ENCODE measurements at regions not wholly inside any gene's neighbourhood (a gene's known extent, or its start where the extent isn't known, plus 50 kb on each side); places are given as distances from the start of the nearest gene placed in this dataset.

DNA sequence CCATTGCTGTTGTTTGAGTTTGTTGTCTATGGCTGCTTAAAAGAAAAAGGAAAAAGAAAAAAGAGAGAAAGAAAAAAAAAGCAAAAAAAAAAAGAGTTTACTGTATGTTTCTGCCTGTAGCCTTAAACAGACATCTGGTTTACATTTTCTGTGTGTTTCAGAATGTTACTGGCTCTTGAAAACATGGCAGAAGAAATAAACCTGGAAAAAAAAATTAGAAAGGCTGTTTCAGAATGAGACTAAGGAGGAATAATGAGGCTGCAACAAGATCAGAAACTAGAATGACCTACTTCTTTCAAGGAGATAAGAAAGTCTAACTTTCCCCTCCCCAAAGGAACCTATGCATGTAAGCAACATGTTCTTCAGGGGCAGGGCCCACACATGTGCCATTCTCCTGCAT, 292.1 kb downstream of the DIPK2A start:
- Histone ChIP-seq H3K9ac (ENCODE audit: low read length) (no peak overlapping the region), H2BK5ac (ENCODE audit: low read depth, low read length, poor library complexity, severe bottlenecking) (no peak overlapping the region), H3K14ac (ENCODE audit: low read length in 2 of 2) (no peak overlapping the region), H4K8ac (ENCODE audit: low read length) (no peak overlapping the region), H3K36me3 (ENCODE audit: control insufficient read depth in 1 of 2, insufficient read depth in 2 of 2, low read depth in 1 of 2, low read length in 2 of 2) (no peaks in the 10 kb centered on the region), H2BK120ac (ENCODE audit: low read depth, low read length) (no peak overlapping the region), H3K18ac (ENCODE audit: low read depth in 1 of 2, low read length in 2 of 2) (no peak overlapping the region), H3K27me3 (ENCODE audit: control insufficient read depth in 1 of 2, insufficient read depth in 1 of 2, low read length in 2 of 2) (no peaks in the 10 kb centered on the region), H4K91ac (ENCODE audit: low read length) (no peak overlapping the region), H2AFZ (ENCODE audit: low read depth, low read length) (no peak overlapping the region), H3K4me2 (ENCODE audit: low read length, poor library complexity, severe bottlenecking) (no peak overlapping the region), H3K4me3 (ENCODE audit: insufficient read depth in 1 of 2, low read depth in 1 of 2, low read length in 2 of 2) (no peak overlapping the region), H3K79me1 (replicated peaks; ENCODE audit: low read length, poor library complexity, severe bottlenecking) (no peaks in the 10 kb centered on the region), H3K9me3 (ENCODE audit: control insufficient read depth, low read length) (no peaks in the 10 kb centered on the region), H3K4ac (ENCODE audit: low read depth in 1 of 2, low read length in 2 of 2) (no peak overlapping the region), H3K27ac (ENCODE audit: low read length, poor library complexity, severe bottlenecking) (no peak overlapping the region), H2BK12ac (ENCODE audit: low read length in 2 of 2) (no peak overlapping the region), H2AK5ac (ENCODE audit: low read length, severe bottlenecking) (no peak overlapping the region), H3K4me1 (ENCODE audit: control insufficient read depth, insufficient read depth, low read depth, low read length) (no peaks in the 10 kb centered on the region), H3K23ac (ENCODE audit: low read length in 2 of 2) (no peak overlapping the region), H2BK15ac (ENCODE audit: low read depth, poor library complexity, severe bottlenecking) (no peak overlapping the region)
- DNase-seq = no peak

- no peak for DNase-seq
- Histone ChIP-seq H2BK15ac (ENCODE audit: low read depth, poor library complexity, severe bottlenecking) (no peak overlapping the region), H3K18ac (ENCODE audit: low read depth in 1 of 2, low read length in 2 of 2) (no peak overlapping the region), H3K27me3 (ENCODE audit: control insufficient read depth in 1 of 2, insufficient read depth in 1 of 2, low read length in 2 of 2) (no peaks in the 10 kb centered on the region), H3K4me3 (ENCODE audit: insufficient read depth in 1 of 2, low read depth in 1 of 2, low read length in 2 of 2) (no peak overlapping the region), H4K91ac (ENCODE audit: low read length) (no peak overlapping the region), H2BK120ac (ENCODE audit: low read depth, low read length) (no peak overlapping the region), H2BK12ac (ENCODE audit: low read length in 2 of 2) (no peak overlapping the region), H3K4ac (ENCODE audit: low read depth in 1 of 2, low read length in 2 of 2) (no peak overlapping the region), H2BK5ac (ENCODE audit: low read depth, low read length, poor library complexity, severe bottlenecking) (no peak overlapping the region), H3K4me1 (ENCODE audit: control insufficient read depth, insufficient read depth, low read depth, low read length) (no peaks in the 10 kb centered on the region), H3K9ac (ENCODE audit: low read length) (no peak overlapping the region), H3K4me2 (ENCODE audit: low read length, poor library complexity, severe bottlenecking) (no peak overlapping the region), H3K9me3 (ENCODE audit: control insufficient read depth, low read length) (no peaks in the 10 kb centered on the region), H3K27ac (ENCODE audit: low read length, poor library complexity, severe bottlenecking) (no peak overlapping the region), H2AFZ (ENCODE audit: low read depth, low read length) (no peak overlapping the region), H3K36me3 (ENCODE audit: control insufficient read depth in 1 of 2, insufficient read depth in 2 of 2, low read depth in 1 of 2, low read length in 2 of 2) (no peaks in the 10 kb centered on the region), H4K8ac (ENCODE audit: low read length) (no peak overlapping the region), H2AK5ac (ENCODE audit: low read length, severe bottlenecking) (no peak overlapping the region), H3K23ac (ENCODE audit: low read length in 2 of 2) (no peak overlapping the region), H3K14ac (ENCODE audit: low read length in 2 of 2) (no peak overlapping the region), H3K79me1 (replicated peaks; ENCODE audit: low read length, poor library complexity, severe bottlenecking) (no peaks in the 10 kb centered on the region)
- 92% methylated on average over 3 of the region's 3 CpGs for WGBS
These were observed 292.7 kb downstream of the DIPK2A start for GRCh38 chr3:144264350-144264749.

GRCh38 chr3:144264794-144265193, 293.2 kb downstream of the DIPK2A start:
- no peak overlapping the region for H3K23ac ChIP-seq (ENCODE audit: low read length in 2 of 2)
- H3K4me1 ChIP-seq (ENCODE audit: control insufficient read depth, insufficient read depth, low read depth, low read length) = no peaks in the 10 kb centered on the region
- no peak overlapping the region for H2AFZ ChIP-seq (ENCODE audit: low read depth, low read length)
- no peak overlapping the region for H3K4ac ChIP-seq (ENCODE audit: low read depth in 1 of 2, low read length in 2 of 2)
- H3K9ac ChIP-seq (ENCODE audit: low read length) = no peak overlapping the region
- no peak overlapping the region for H2BK15ac ChIP-seq (ENCODE audit: low read depth, poor library complexity, severe bottlenecking)
- WGBS = 94% methylated on average over 1 of the region's 1 CpG
- H2BK120ac ChIP-seq (ENCODE audit: low read depth, low read length) = no peak overlapping the region
- H2AK5ac ChIP-seq (ENCODE audit: low read length, severe bottlenecking) = no peak overlapping the region
- H3K79me1 ChIP-seq (replicated peaks; ENCODE audit: low read length, poor library complexity, severe bottlenecking) = no peaks in the 10 kb centered on the region
- no peak overlapping the region for H2BK5ac ChIP-seq (ENCODE audit: low read depth, low read length, poor library complexity, severe bottlenecking)
- no peak for DNase-seq
- no peak overlapping the region for H3K4me2 ChIP-seq (ENCODE audit: low read length, poor library complexity, severe bottlenecking)
- H3K27ac ChIP-seq (ENCODE audit: low read length, poor library complexity, severe bottlenecking) = no peak overlapping the region
- H3K18ac ChIP-seq (ENCODE audit: low read depth in 1 of 2, low read length in 2 of 2) = no peak overlapping the region
- H3K9me3 ChIP-seq (ENCODE audit: control insufficient read depth, low read length) = no peaks in the 10 kb centered on the region
- no peak overlapping the region for H4K8ac ChIP-seq (ENCODE audit: low read length)
- no peak overlapping the region for H3K14ac ChIP-seq (ENCODE audit: low read length in 2 of 2)
- peaks cover 0 to 1% of the 10 kb centered on the region in 2 experiments for H3K27me3 ChIP-seq (ENCODE audit: control insufficient read depth in 1 of 2, insufficient read depth in 1 of 2, low read length in 2 of 2)
- no peak overlapping the region for H4K91ac ChIP-seq (ENCODE audit: low read length)
- H2BK12ac ChIP-seq (ENCODE audit: low read length in 2 of 2) = no peak overlapping the region
- H3K4me3 ChIP-seq (ENCODE audit: insufficient read depth in 1 of 2, low read depth in 1 of 2, low read length in 2 of 2) = no peak overlapping the region
- H3K36me3 ChIP-seq (ENCODE audit: control insufficient read depth in 1 of 2, insufficient read depth in 2 of 2, low read depth in 1 of 2, low read length in 2 of 2) = no peaks in the 10 kb centered on the region

DNA sequence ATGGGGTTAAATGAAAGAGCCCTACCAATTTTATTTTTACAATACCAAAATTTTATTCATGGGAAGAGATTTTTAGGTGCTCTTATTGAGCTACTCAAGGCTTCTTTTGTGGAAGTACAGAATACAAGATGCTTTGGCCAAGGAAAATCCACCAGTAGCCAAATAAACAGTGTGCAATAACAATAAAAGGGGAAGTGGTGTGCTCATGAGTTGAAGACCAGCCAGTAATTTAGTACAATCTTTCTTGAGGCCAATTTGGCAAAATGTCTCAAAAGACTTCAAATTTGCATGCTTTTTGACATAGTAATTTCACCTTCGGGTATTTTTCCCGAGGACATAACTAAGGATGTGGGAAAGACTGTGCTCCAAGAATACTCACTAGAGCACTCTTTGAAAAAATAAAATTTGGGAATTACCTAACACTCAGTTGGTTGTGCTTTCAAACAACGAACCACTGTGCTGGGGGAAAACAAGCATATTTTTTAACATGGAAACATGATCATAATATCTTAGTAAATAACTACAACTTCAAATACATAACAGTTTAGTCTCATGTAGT, 294.0 kb downstream of the DIPK2A start:
- H3K4ac ChIP-seq (ENCODE audit: low read depth in 1 of 2, low read length in 2 of 2) = no peak overlapping the region
- no peak overlapping the region for H3K23ac ChIP-seq (ENCODE audit: low read length in 2 of 2)
- no peak overlapping the region for H2AK5ac ChIP-seq (ENCODE audit: low read length, severe bottlenecking)
- no peak overlapping the region for H2AFZ ChIP-seq (ENCODE audit: low read depth, low read length)
- H3K79me1 ChIP-seq (replicated peaks; ENCODE audit: low read length, poor library complexity, severe bottlenecking) = no peaks in the 10 kb centered on the region
- no peak overlapping the region for H3K27ac ChIP-seq (ENCODE audit: low read length, poor library complexity, severe bottlenecking)
- no peak overlapping the region for H3K4me2 ChIP-seq (ENCODE audit: low read length, poor library complexity, severe bottlenecking)
- H4K91ac ChIP-seq (ENCODE audit: low read length) = no peak overlapping the region
- no peak for DNase-seq
- H3K36me3 ChIP-seq (ENCODE audit: control insufficient read depth in 1 of 2, insufficient read depth in 2 of 2, low read depth in 1 of 2, low read length in 2 of 2) = no peaks in the 10 kb centered on the region
- H3K9me3 ChIP-seq (ENCODE audit: control insufficient read depth, low read length) = no peaks in the 10 kb centered on the region
- no peak overlapping the region for H2BK15ac ChIP-seq (ENCODE audit: low read depth, poor library complexity, severe bottlenecking)
- no peaks in the 10 kb centered on the region for H3K4me1 ChIP-seq (ENCODE audit: control insufficient read depth, insufficient read depth, low read depth, low read length)
- H2BK5ac ChIP-seq (ENCODE audit: low read depth, low read length, poor library complexity, severe bottlenecking) = no peak overlapping the region
- H3K9ac ChIP-seq (ENCODE audit: low read length) = no peak overlapping the region
- H3K27me3 ChIP-seq (ENCODE audit: control insufficient read depth in 1 of 2, insufficient read depth in 1 of 2, low read length in 2 of 2) = peaks cover 0 to 6% of the 10 kb centered on the region in 2 experiments
- H2BK120ac ChIP-seq (ENCODE audit: low read depth, low read length) = no peak overlapping the region
- no peak overlapping the region for H4K8ac ChIP-seq (ENCODE audit: low read length)
- H2BK12ac ChIP-seq (ENCODE audit: low read length in 2 of 2) = no peak overlapping the region
- WGBS = 90% methylated on average over 2 of the region's 3 CpGs
- H3K18ac ChIP-seq (ENCODE audit: low read depth in 1 of 2, low read length in 2 of 2) = no peak overlapping the region
- H3K4me3 ChIP-seq (ENCODE audit: insufficient read depth in 1 of 2, low read depth in 1 of 2, low read length in 2 of 2) = no peak overlapping the region
- H3K14ac ChIP-seq (ENCODE audit: low read length in 2 of 2) = no peak overlapping the region
